Osteoblast (primary cell): ENCODE measurements at regions not wholly inside any gene's neighbourhood (a gene's known extent, or its start where the extent isn't known, plus 50 kb on each side); places are given as distances from the start of the nearest gene placed in this dataset.

Experiments
- DNase-seq: peaks from one replicate; pipeline ENCODE4 v3.0.0; 2011; ENCODE audit warnings: low spot score, mixed read lengths; ENCODE audit not compliant: insufficient read length; ENCODE audit errors: missing footprints
- H2AFZ ChIP-seq: 2 replicates; pipeline ENCODE4 v1.6.0; 2011; ENCODE audit warnings: mild to moderate bottlenecking, low read length
- H3K27ac ChIP-seq: 2 replicates; pipeline ENCODE4 v1.5.1; 2011; ENCODE audit warnings: mild to moderate bottlenecking, low read depth, low read length, moderate library complexity
- H3K27me3 ChIP-seq: 2 replicates; pipeline ENCODE4 v1.6.0; 2012; ENCODE audit warnings: mild to moderate bottlenecking, control low read depth, inconsistent platforms, low read length, moderate library complexity; ENCODE audit not compliant: insufficient read depth
- H3K36me3 ChIP-seq: 2 replicates; pipeline ENCODE4 v1.5.1; 2011; ENCODE audit warnings: mild to moderate bottlenecking, low read length, control low read depth, moderate library complexity; ENCODE audit not compliant: insufficient read depth
- H3K4me1 ChIP-seq: 2 replicates; pipeline ENCODE4 v1.5.1; 2011; ENCODE audit warnings: mild to moderate bottlenecking, low read length, control low read depth, moderate library complexity; ENCODE audit not compliant: insufficient read depth
- H3K4me2 ChIP-seq: 2 replicates; pipeline ENCODE4 v1.6.0; 2011; ENCODE audit warnings: mild to moderate bottlenecking, low read length; ENCODE audit not compliant: insufficient read depth
- H3K4me3 ChIP-seq: fragments of 200-600 bp; sonication (generic); 3 replicates; pipeline ENCODE4 v1.5.1; 2012; ENCODE audit warnings: mild to moderate bottlenecking, low read length, inconsistent platforms; ENCODE audit not compliant: insufficient read depth
- H3K79me2 ChIP-seq: 2 replicates; pipeline ENCODE4 v1.6.0; 2012; ENCODE audit warnings: mild to moderate bottlenecking, low read length, control low read depth, inconsistent platforms; ENCODE audit not compliant: insufficient read depth
- H3K9me3 ChIP-seq: 2 replicates; pipeline ENCODE4 v1.5.1; 2011; ENCODE audit warnings: low read depth, low read length, control low read depth
- H4K20me1 ChIP-seq: 2 replicates; pipeline ENCODE4 v1.6.0; 2012; ENCODE audit warnings: mild to moderate bottlenecking, low read length, control low read depth; ENCODE audit not compliant: insufficient read depth
- TF ChIP-seq, protein P1 (sequence below): IDR thresholded peaks from 2 replicates; pipeline ENCODE4 v1.5.1; 2011; ENCODE audit warnings: mild to moderate bottlenecking, low read depth, low read length, moderate library complexity; ENCODE audit errors: extremely low read depth

DNA sequence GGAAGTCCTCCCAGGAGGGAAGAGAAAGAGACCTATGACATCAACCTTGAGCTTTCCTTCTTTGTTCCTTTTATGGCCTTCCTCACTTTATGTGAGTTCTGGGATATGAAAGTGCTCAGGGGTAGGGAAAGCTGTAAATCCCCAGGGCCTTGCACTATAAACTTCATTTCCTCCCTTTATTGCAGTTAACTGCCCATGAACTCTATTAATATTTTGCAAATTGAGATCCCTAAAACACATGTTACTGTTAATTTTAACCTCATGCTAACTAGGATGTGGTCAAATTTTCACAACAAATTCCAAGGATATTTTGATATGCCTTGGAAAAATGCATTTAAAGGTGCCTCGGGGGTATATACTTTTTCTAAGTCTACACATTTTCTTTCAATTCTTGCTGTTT, 359.9 kb downstream of the OSR1 start:
- Histone ChIP-seq H3K79me2 (no peaks in the 10 kb centered on the region), H3K4me1 (peaks cover 12% of the 10 kb centered on the region), H3K27ac (no peak overlapping the region), H3K27me3 (no peaks in the 10 kb centered on the region), H3K4me3 (no peak overlapping the region), H3K9me3 (no peaks in the 10 kb centered on the region), H3K36me3 (no peaks in the 10 kb centered on the region), H2AFZ (no peak overlapping the region), H3K4me2 (no peak overlapping the region), H4K20me1 (no peaks in the 10 kb centered on the region)
- TF ChIP-seq, protein P1, sequence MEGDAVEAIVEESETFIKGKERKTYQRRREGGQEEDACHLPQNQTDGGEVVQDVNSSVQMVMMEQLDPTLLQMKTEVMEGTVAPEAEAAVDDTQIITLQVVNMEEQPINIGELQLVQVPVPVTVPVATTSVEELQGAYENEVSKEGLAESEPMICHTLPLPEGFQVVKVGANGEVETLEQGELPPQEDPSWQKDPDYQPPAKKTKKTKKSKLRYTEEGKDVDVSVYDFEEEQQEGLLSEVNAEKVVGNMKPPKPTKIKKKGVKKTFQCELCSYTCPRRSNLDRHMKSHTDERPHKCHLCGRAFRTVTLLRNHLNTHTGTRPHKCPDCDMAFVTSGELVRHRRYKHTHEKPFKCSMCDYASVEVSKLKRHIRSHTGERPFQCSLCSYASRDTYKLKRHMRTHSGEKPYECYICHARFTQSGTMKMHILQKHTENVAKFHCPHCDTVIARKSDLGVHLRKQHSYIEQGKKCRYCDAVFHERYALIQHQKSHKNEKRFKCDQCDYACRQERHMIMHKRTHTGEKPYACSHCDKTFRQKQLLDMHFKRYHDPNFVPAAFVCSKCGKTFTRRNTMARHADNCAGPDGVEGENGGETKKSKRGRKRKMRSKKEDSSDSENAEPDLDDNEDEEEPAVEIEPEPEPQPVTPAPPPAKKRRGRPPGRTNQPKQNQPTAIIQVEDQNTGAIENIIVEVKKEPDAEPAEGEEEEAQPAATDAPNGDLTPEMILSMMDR, result no peak
- no peak for DNase-seq

DNA sequence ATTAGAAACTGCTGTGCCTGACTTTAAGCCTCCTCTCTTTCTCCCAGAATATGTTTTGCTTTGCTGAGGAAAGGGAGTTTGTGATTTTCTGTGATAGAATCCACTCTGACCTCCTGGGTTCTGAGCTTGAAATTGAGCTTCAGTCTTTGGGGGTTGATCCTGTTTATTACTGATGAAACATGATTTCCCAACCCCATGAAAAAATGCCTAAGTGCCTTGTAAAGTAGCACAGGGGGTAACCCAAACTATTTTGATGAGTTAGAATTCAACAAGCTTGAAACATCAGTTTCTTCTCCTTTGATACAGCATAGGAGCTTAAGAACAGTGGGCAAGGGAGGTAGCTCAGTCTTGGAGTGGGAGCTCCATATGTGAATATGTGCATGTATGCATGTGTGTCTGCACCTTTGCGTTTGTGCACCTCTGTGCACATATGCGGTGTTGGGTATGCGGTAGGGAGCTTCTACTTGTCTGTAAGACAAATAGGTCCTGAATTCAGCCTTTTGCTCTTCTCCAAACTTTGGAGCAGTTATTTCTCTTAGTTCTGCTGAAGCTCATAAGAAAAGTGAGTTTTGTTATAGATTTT, 364.6 kb downstream of the OSR1 start:
- Histone ChIP-seq H2AFZ (no peak overlapping the region), H3K4me2 (no peak overlapping the region), H3K4me1 (peaks cover 39% of the 10 kb centered on the region), H4K20me1 (no peaks in the 10 kb centered on the region), H3K79me2 (no peaks in the 10 kb centered on the region), H3K27ac (no peak overlapping the region), H3K36me3 (no peaks in the 10 kb centered on the region), H3K9me3 (no peaks in the 10 kb centered on the region), H3K27me3 (no peaks in the 10 kb centered on the region), H3K4me3 (no peak overlapping the region)
- TF ChIP-seq, protein P1, result no peak
- DNase-seq, result no peak

DNA sequence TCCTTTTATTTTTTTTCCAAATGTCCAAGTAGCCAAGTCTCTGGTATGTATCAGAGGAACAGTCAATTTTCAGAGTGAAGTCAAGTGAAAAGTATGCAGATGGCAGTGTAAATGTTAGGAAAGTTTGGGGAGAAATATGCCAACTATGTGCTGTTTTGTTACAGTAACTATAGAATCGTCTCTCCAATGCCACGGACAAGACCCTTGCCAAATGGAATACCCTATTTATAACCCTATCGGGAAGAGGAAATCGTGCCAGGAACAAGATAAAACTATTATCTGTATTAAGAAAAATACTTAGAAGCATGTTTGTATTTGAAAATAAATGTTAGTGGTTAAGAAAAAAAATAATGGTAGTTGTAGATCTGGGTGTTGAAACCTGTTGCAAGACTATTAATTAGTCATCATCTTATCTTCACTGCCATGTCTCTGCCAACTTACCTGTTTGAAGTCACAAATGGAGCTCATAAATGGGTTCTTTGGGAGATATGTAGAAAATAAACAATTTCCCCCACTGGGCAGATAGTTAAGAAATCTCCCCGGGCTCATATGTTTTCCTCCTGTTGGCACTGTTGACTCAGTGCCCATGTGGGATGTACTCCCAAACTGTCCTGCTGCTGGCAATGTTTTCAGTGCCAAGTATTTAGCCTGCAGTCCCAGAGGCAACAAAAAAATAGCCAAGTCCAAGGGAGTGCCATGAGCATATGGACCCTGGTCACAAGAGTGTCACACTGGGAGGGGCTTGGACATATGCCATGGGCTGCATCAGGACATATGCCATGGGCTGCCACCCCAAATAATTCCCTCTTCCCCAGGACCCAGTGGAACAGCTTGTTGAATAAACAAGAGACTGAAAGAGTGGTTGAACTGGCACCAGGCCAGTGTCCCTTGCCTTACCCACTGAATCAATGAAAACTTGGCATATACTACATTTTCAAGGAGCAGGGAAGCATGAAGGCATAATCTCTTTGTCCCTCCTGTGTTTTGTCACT, 366.9 kb downstream of the OSR1 start:
- TF ChIP-seq, protein P1, result no peak

DNA sequence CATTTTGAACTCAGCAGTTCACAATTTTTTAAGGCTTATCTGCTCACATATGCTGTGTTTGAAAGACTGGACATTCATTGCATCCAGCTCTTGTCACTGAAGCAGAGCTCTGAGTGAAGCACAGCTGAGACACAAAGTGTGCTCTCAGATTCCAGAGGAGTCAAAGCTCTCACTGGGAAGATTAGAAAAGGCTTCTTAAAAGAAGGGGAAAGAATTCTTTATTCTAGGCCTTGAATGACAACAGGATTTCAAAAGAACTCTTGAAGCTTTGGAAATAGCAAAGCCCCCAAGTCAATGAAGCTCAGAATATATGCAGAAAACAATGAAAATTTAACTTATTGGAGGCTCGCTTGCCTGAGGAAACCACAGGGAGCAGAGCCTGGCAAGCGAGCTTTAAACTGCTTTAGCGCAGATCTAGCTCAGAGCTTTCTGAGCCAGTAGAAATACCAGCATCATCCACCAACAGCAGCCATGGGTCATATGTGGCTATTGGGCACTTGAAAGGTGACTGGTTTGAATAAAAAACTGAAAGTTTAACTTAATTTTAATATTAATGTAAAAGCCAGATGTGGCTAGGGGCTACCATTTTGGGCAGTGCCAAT, 369.7 kb downstream of the OSR1 start:
- peak overlapping the region; percentile 85 for H3K27ac ChIP-seq
- no peak for DNase-seq
- H2AFZ ChIP-seq, result no peak overlapping the region

More for the DNA sequence above, 366.9 kb downstream of the OSR1 start:
- Histone ChIP-seq H3K4me3 (peak overlapping the region; percentile 6), H3K36me3 (no peaks in the 10 kb centered on the region), H3K79me2 (no peaks in the 10 kb centered on the region), H4K20me1 (no peaks in the 10 kb centered on the region), H2AFZ (no peak overlapping the region), H3K27me3 (no peaks in the 10 kb centered on the region), H3K27ac (peak overlapping the region; percentile 82), H3K9me3 (no peaks in the 10 kb centered on the region), H3K4me2 (peak overlapping the region; percentile 64), H3K4me1 (peaks cover 54% of the 10 kb centered on the region)
- no peak for DNase-seq

More for the DNA sequence above, 369.7 kb downstream of the OSR1 start:
- no peaks in the 10 kb centered on the region for H3K9me3 ChIP-seq
- H3K4me3 ChIP-seq, result no peak overlapping the region
- peaks cover 53% of the 10 kb centered on the region for H3K4me1 ChIP-seq
- no peaks in the 10 kb centered on the region for H3K27me3 ChIP-seq
- H3K36me3 ChIP-seq, result no peaks in the 10 kb centered on the region
- H3K79me2 ChIP-seq, result no peaks in the 10 kb centered on the region
- H4K20me1 ChIP-seq, result no peaks in the 10 kb centered on the region
- TF ChIP-seq, protein P1, result no peak
- H3K4me2 ChIP-seq, result no peak overlapping the region
